ENCODE measurements at regions not wholly inside any gene's neighbourhood (a gene's known extent, or its start where the extent isn't known, plus 50 kb on each side); places are given as distances from the start of the nearest gene placed in this dataset.
"Not testable (repeated sequence)": the region's sequence is repeated elsewhere in the genome, so short reads cannot be mapped to it uniquely, and the experiment has no call there.

DNA sequence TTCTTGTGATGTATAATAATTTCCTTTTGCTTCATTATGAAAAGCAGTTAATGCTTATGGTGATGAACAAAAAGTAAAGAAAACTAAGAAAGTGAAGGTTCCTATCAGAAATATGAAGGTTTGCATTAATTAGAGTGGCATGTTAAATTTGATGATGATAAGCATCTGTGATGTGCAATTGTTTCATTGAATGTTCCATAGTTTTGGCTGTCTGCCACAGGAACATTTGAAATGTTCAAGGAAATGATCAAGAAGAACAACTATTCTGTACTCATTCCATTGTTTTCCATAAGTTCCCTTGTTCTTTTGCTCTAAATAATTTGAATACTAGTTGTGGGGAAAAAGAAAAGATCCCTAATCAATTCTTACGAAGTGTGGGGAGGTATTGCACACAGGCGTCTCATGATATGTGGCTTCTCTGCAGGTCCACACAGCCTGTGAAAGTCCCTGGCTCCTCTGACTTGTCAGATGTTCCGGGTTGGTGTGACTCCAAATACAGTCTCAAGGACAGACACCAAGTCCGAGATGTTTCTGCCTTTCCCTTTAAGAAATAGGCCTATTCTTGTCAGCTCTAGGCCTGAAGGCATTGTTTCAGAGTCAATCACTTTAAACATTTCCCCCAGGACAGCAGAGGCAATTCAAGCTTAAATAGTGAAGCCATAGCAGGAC is 152.6 kb upstream of the MAST4 start:
- Histone ChIP-seq H3K27ac (ENCODE audit: low read depth, low read length) (no peak overlapping the region), H3K4me3 (ENCODE audit: low read depth, low read length) (no peak overlapping the region), H3K27me3 (ENCODE audit: control insufficient read depth, insufficient read depth, low read length) (no peaks in the 10 kb centered on the region), H3K9me3 (ENCODE audit: control insufficient read depth, insufficient read depth, low read length) (no peaks in the 10 kb centered on the region)
- TF ChIP-seq, protein P1, sequence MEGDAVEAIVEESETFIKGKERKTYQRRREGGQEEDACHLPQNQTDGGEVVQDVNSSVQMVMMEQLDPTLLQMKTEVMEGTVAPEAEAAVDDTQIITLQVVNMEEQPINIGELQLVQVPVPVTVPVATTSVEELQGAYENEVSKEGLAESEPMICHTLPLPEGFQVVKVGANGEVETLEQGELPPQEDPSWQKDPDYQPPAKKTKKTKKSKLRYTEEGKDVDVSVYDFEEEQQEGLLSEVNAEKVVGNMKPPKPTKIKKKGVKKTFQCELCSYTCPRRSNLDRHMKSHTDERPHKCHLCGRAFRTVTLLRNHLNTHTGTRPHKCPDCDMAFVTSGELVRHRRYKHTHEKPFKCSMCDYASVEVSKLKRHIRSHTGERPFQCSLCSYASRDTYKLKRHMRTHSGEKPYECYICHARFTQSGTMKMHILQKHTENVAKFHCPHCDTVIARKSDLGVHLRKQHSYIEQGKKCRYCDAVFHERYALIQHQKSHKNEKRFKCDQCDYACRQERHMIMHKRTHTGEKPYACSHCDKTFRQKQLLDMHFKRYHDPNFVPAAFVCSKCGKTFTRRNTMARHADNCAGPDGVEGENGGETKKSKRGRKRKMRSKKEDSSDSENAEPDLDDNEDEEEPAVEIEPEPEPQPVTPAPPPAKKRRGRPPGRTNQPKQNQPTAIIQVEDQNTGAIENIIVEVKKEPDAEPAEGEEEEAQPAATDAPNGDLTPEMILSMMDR (IDR thresholded peaks at IDR 0.05; ENCODE audit: low read depth, low read length): no peak
- DNase-seq (ENCODE audit: low read depth, low spot score): no peak
- CTCF ChIA-PET: no interaction called here
- POLR2A ChIA-PET: no interaction called here

DNA sequence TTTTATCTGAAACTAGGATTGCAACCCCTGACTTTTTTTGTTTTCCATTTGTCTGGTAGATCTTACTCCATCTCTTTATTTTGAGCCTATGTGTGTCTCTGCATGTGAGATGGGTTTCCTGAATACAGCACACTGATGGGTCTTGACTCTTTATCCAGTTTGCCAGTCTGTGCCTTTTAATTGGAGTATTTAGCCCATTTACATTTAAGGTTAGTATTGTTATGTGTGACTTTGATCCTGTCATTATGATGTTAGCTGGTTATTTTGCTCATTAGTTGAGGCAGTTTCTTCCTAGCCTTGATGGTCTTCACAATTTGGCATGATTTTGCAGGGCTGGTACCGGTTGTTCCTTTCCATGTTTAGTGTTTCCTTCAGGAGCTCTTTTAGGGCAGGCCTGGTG is 148.1 kb upstream of the MAST4 start:
- POLR2A ChIA-PET; CTCF ChIA-PET; DNase-seq (ENCODE audit: low read depth, low spot score); H3K4me3 ChIP-seq (ENCODE audit: low read depth, low read length); H3K9me3 ChIP-seq (ENCODE audit: control insufficient read depth, insufficient read depth, low read length); H3K27me3 ChIP-seq (ENCODE audit: control insufficient read depth, insufficient read depth, low read length); H3K27ac ChIP-seq (ENCODE audit: low read depth, low read length): not testable (repeated sequence)

DNA sequence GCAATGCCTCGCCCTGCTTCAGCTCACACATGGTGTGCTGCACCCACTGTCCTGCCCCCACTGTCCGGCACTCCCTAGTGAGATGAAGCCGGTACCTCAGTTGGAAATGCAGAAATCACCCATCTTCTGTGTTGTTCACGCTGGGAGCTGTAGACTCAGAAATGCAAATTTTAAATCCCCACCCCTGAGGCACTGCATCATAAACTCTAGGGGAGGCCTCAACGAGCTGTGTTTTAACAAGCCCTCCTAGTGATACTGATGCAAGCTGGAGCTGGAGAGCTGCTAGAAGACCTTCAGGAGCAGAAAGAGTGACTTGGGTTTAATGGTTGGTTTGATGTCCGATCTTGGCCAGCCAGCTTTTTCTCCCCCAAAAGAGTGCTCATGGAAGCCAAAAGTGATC is 146.0 kb upstream of the MAST4 start:
- TF ChIP-seq, protein P1 (IDR thresholded peaks at IDR 0.05; ENCODE audit: low read depth, low read length): no peak
- no peak overlapping the region for H3K4me3 ChIP-seq (ENCODE audit: low read depth, low read length)
- ChIA-PET CTCF (no interaction called here), POLR2A (no interaction called here)
- H3K27me3 ChIP-seq (ENCODE audit: control insufficient read depth, insufficient read depth, low read length): no peaks in the 10 kb centered on the region
- no peaks in the 10 kb centered on the region for H3K9me3 ChIP-seq (ENCODE audit: control insufficient read depth, insufficient read depth, low read length)
- H3K27ac ChIP-seq (ENCODE audit: low read depth, low read length): no peak overlapping the region
- no peak for DNase-seq (ENCODE audit: low read depth, low spot score)

DNA sequence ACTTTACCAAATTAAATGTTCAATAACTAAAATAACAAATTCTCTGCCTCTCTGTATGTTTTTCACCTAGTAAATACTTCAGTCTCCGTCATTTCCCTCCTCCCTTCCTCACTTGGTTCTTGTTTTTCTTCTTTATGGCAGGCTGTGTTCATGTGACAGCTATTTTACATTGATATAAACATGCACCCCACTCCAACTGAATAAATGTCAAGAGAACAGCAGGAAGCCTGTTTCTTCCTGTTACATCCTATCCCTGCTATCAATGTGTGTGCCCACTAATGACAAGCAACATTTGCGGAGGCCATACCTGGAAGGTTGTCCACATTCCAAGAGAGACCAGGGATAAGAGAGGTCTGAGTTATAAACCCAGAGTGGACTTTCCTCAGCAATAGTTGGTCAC is 145.2 kb upstream of the MAST4 start:
- Histone ChIP-seq H3K9me3 (ENCODE audit: control insufficient read depth, insufficient read depth, low read length) (no peaks in the 10 kb centered on the region), H3K4me3 (ENCODE audit: low read depth, low read length) (no peak overlapping the region), H3K27me3 (ENCODE audit: control insufficient read depth, insufficient read depth, low read length) (no peaks in the 10 kb centered on the region), H3K27ac (ENCODE audit: low read depth, low read length) (no peak overlapping the region)
- no peak for DNase-seq (ENCODE audit: low read depth, low spot score)
- POLR2A ChIA-PET: no interaction called here
- CTCF ChIA-PET: no interaction called here
- TF ChIP-seq, protein P1 (IDR thresholded peaks at IDR 0.05; ENCODE audit: low read depth, low read length): no peak

DNA sequence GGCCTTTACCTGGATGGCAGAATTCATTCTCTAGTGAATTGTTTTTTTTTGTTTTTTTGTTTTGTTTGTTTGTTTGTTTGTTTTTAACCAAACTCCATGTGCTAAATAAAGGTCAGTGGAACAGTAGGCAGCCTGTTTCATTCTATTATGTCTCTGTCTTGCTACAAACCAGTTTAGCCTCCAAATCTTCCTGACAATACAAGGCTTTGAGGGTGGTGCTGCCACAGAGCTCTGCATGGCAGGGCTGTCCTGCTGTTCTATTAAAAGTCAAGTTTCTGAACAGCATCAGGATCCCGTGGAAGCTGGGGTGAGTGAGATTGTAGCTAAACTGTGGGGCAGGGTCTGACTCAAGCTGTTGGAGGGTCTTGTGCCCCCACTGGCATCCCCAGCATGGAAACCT is 144.1 kb upstream of the MAST4 start:
- CTCF ChIA-PET: no interaction called here

More for the DNA sequence above, 144.1 kb upstream of the MAST4 start:
- Histone ChIP-seq H3K9me3 (ENCODE audit: control insufficient read depth, insufficient read depth, low read length) (no peaks in the 10 kb centered on the region), H3K27ac (ENCODE audit: low read depth, low read length) (no peak overlapping the region), H3K4me3 (ENCODE audit: low read depth, low read length) (no peak overlapping the region), H3K27me3 (ENCODE audit: control insufficient read depth, insufficient read depth, low read length) (no peaks in the 10 kb centered on the region)
- POLR2A ChIA-PET: no interaction called here
- TF ChIP-seq, protein P1 (IDR thresholded peaks at IDR 0.05; ENCODE audit: low read depth, low read length): no peak
- no peak for DNase-seq (ENCODE audit: low read depth, low spot score)

Data from AG04450 (cell line).